GM12872 (cell line): ENCODE measurements at regions not wholly inside any gene's neighbourhood (a gene's known extent, or its start where the extent isn't known, plus 50 kb on each side); places are given as distances from the start of the nearest gene placed in this dataset.

ENCODE experiments used
- TF ChIP-seq, protein P1 (sequence below): IDR thresholded peaks from 3 replicates; pipeline ENCODE4 v1.5.1; 2011; ENCODE audit warnings: low read depth, mild to moderate bottlenecking, low read length, moderate library complexity; ENCODE audit not compliant: insufficient read depth

DNA sequence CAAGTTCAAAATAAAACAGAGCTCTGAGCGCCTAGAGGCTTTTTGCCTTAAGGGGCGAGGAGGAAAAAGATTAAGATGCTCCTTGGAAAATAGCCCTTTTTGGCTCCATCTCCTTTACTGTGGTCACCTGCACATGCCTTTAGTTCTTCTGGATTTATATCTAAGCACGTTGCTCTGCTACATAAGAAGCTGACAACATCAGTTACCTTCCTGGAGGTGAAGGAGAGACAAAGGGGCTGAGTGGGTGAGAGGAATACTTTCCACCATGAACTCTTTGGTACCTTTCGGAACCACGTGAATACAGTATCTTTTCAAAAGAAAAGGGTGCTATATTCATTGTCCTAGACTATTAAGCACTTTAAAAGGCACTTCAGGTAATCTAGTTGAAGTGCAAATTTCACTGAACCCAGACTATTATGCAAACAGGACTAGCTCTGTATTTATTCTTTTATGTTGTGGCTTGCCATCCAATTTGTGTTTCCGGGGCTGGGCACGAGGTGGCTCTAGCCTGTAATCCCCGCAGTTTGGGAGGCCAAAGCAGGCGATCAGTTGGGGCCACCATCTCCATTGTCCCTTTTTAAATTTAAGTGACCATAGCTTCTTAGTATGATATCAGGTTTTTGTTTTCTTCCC, 201.5 kb downstream of the TM9SF2 start:
- TF ChIP-seq, protein P1, sequence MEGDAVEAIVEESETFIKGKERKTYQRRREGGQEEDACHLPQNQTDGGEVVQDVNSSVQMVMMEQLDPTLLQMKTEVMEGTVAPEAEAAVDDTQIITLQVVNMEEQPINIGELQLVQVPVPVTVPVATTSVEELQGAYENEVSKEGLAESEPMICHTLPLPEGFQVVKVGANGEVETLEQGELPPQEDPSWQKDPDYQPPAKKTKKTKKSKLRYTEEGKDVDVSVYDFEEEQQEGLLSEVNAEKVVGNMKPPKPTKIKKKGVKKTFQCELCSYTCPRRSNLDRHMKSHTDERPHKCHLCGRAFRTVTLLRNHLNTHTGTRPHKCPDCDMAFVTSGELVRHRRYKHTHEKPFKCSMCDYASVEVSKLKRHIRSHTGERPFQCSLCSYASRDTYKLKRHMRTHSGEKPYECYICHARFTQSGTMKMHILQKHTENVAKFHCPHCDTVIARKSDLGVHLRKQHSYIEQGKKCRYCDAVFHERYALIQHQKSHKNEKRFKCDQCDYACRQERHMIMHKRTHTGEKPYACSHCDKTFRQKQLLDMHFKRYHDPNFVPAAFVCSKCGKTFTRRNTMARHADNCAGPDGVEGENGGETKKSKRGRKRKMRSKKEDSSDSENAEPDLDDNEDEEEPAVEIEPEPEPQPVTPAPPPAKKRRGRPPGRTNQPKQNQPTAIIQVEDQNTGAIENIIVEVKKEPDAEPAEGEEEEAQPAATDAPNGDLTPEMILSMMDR, result no peak

DNA sequence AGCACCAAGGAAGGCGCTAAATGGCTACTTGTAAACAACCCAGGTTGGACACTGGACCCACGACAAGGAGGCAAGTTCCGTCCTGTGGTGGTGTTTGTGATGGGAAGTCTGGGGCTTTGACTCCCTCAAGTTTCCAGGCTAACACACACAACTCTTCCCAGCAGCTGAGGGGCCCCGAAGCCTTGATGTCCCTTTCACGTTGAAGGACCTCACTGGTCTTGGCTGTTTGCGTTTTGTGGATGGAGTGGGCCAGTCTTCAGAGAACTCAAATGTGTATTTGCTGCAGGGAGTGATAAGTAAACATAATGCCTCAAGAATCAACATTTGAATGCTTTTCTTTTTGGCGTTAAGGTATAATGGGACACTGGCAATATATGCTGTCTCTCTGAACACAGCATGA, 199.2 kb downstream of the TM9SF2 start:
- TF ChIP-seq, protein P1, result no peak

DNA sequence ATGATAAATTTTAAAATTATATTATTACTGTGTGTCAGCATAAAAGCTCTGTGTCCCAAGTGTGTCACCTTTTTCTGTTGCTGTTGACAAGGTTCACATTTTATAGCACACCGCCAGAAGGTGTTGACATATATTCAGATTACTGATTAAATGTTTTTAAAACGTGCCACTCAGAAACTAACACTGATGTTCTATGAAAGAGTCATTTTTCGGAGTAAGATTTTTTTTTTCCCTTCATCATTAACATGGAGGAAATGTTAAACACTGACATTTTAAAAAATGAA, 197.5 kb downstream of the TM9SF2 start:
- TF ChIP-seq, protein P1, result no peak

DNA sequence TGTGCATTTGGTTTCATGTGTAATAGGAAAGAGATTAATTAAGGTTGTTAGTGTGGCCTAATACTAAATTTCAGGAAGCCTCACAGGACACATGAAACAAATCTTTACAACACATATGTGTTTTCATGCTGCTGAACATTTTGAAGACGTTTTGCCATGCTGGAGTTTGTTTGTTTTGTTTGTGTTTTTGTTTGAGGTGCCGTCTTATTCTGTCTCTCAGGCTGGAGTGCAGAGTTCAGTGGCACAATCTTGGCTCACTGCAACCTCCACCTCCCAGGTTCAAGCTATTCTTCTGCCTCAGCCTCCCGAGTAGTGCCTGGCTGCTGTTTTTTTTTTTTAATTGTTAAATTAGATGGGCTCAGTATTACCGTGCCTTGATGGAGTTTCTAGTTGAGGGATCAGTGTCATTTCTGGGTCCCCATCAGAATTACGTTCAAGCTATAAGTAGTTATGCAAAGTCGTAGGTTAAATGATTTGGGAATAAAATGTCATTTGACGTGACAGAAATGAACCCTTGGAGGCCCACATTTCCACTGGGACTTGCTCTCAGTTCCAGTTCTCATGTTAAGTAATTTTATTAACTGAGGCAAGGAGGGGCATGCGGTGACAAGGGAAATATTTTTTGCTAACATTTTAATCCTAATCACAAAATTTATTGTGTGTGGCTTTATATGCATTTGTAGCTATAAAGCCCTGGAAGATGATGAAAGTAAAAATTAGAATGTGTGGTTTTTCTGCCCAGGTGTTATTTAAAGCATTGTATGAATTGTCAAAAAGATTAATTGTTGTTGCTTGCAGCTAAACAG, 196.9 kb downstream of the TM9SF2 start:
- TF ChIP-seq, protein P1, result no peak

DNA sequence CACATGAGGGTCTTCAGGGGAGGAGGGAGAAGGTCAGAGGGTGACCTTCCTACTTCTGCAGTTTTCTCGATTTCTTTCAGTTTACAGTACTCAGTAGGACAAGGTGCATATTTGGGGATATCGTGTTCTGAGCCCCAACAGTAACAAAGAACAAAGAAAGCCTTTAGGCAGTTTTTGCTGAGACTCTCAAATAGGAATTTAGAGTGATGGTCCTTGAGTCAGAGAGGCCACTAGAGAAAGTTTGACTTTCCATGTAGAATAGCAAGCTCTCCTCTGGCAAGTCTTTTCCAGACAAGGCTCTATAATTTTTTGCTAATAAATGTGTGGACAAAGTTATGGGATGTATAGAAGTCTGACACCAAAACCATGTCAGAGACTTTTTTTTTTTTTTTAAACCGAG, 194.6 kb downstream of the TM9SF2 start:
- TF ChIP-seq, protein P1, result no peak

DNA sequence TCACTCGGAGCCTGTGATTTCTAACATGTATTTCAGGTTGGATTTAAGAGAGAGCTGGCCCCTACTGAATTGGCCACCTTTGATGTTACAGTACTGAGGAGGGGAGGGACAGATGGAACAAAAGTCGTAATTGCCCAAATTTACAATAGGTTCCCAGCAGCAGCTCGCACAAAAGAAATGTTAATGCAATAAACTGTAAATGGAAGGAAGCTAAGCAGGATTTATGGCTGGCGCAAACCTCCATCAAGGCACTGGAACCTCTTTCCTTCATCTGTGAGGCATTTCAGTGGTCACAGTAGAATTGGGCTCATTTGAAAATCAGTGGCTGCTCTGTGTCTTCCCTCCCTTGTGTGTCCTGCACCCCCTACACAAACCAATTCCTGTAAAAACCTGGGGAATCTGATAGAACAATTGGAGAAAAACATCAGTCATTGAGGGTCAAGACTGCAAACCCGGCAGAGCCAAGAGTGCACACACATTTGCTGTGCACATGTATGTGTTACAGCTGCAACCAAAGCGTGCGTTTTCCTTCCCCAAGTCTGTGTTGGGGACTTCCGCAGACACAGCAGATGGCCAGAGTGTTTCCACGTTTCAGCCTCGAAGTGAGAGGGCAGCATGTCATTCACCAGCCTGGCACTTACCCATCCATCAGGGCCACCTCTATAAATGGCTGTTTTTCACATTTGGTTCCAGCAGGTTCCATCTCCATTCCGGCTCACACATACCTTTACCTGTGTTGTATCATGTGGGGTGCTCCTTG, 192.8 kb downstream of the TM9SF2 start:
- TF ChIP-seq, protein P1, result no peak

DNA sequence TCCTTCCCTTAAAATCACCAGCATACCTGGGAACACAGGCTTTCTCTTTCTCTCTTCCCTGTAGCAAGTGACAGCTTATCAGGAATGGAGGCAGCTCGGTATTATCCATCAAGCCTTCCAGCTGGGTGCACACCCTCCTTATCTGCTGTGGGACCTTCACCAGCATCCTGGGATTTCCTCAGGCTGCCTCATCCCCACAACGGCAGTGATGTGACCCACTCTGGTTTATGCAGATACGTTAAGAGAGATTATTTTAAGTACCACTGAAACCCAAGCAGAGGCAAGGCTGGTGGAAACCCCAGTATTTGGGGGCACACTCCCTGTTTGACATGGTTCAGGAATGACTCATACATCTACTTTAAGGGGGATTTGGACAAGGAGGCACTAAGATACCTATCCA, 192.1 kb downstream of the TM9SF2 start:
- TF ChIP-seq, protein P1, result no peak
